ENCODE measurements at regions not wholly inside any gene's neighbourhood (a gene's known extent, or its start where the extent isn't known, plus 50 kb on each side); places are given as distances from the start of the nearest gene placed in this dataset.

GRCh38 chr7:46679671-46680070, 758.6 kb upstream of the IGFBP3 start:
- DNase-seq: no peak
- ATAC-seq (ENCODE audit: low read depth in 2 of 2): no peak
- no peaks in the 10 kb centered on the region for H3K9me3 ChIP-seq (ENCODE audit: control insufficient read depth in 2 of 2, low read length in 2 of 2)
- H3K9me3 Mint-ChIP-seq: peaks cover 0 to 10% (median 5%) of the 10 kb centered on the region in 7 donors
- H3K36me3 ChIP-seq (ENCODE audit: control insufficient read depth, insufficient read depth, low read length): no peaks in the 10 kb centered on the region
- H3K27ac Mint-ChIP-seq: no peak overlapping the region
- H3K27ac ChIP-seq (ENCODE audit: insufficient read depth, low read length, poor library complexity, severe bottlenecking): no peak overlapping the region
- no peaks in the 10 kb centered on the region for H3K27me3 Mint-ChIP-seq
- H3K4me1 Mint-ChIP-seq: no peaks in the 10 kb centered on the region
- no peaks in the 10 kb centered on the region for H3K4me1 ChIP-seq (ENCODE audit: control insufficient read depth, insufficient read depth, low read length, poor library complexity, severe bottlenecking)
- H3K27me3 ChIP-seq (ENCODE audit: control insufficient read depth, insufficient read depth, low read length): no peaks in the 10 kb centered on the region
- no peak overlapping the region for H3K4me3 Mint-ChIP-seq
- H3K4me3 ChIP-seq (ENCODE audit: low read depth, low read length): no peak overlapping the region
- no peaks in the 10 kb centered on the region for H3K36me3 Mint-ChIP-seq

DNA sequence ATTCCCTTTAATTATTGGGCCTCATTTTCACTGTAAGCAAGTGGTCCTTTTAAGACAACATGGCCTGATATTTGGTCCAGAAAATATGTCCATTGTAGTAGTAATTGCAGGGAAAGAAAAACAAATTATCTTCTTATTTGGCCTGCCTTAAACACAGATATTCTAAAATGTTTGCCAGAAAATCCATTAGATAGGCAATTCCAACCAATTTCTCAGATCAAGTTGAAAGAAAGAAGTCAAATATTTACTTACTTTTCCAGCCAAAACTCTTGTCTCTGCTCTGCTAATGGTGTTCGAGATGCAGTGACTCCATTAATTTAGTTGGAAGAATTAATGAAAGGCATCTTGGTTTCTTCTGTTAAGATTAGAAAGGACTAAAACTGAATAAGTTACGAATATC, 757.3 kb upstream of the IGFBP3 start:
- no peak for DNase-seq
- Histone ChIP-seq H3K4me3 (ENCODE audit: low read depth, low read length) (no peak overlapping the region), H3K27me3 (ENCODE audit: control insufficient read depth, insufficient read depth, low read length) (no peaks in the 10 kb centered on the region), H3K4me1 (ENCODE audit: control insufficient read depth, insufficient read depth, low read length, poor library complexity, severe bottlenecking) (no peaks in the 10 kb centered on the region), H3K9me3 (ENCODE audit: control insufficient read depth in 2 of 2, low read length in 2 of 2) (no peaks in the 10 kb centered on the region), H3K27ac (ENCODE audit: insufficient read depth, low read length, poor library complexity, severe bottlenecking) (no peak overlapping the region), H3K36me3 (ENCODE audit: control insufficient read depth, insufficient read depth, low read length) (no peaks in the 10 kb centered on the region)
- H3K27ac Mint-ChIP-seq: no peak overlapping the region
- H3K9me3 Mint-ChIP-seq: peaks cover 0 to 9% (median 5%) of the 10 kb centered on the region in 7 donors
- no peak for ATAC-seq (ENCODE audit: low read depth in 2 of 2)
- no peak overlapping the region for H3K4me3 Mint-ChIP-seq
- no peaks in the 10 kb centered on the region for H3K4me1 Mint-ChIP-seq
- H3K36me3 Mint-ChIP-seq: no peaks in the 10 kb centered on the region
- no peaks in the 10 kb centered on the region for H3K27me3 Mint-ChIP-seq

GRCh38 chr7:46675456-46675855, 754.4 kb upstream of the IGFBP3 start:
- Histone ChIP-seq H3K9me3 (ENCODE audit: control insufficient read depth in 2 of 2, low read length in 2 of 2) (no peaks in the 10 kb centered on the region), H3K4me1 (ENCODE audit: control insufficient read depth, insufficient read depth, low read length, poor library complexity, severe bottlenecking) (no peaks in the 10 kb centered on the region), H3K27me3 (ENCODE audit: control insufficient read depth, insufficient read depth, low read length) (no peaks in the 10 kb centered on the region), H3K36me3 (ENCODE audit: control insufficient read depth, insufficient read depth, low read length) (no peaks in the 10 kb centered on the region), H3K27ac (ENCODE audit: insufficient read depth, low read length, poor library complexity, severe bottlenecking) (no peak overlapping the region), H3K4me3 (ENCODE audit: low read depth, low read length) (no peak overlapping the region)
- H3K27me3 Mint-ChIP-seq: no peaks in the 10 kb centered on the region
- no peaks in the 10 kb centered on the region for H3K36me3 Mint-ChIP-seq
- H3K4me3 Mint-ChIP-seq: no peak overlapping the region
- no peak for ATAC-seq (ENCODE audit: low read depth in 2 of 2)
- H3K4me1 Mint-ChIP-seq: no peaks in the 10 kb centered on the region
- no peak overlapping the region for H3K27ac Mint-ChIP-seq
- H3K9me3 Mint-ChIP-seq: peaks cover 0 to 7% (median 3%) of the 10 kb centered on the region in 7 donors
- no peak for DNase-seq

- Mint-ChIP-seq H3K4me1 (no peaks in the 10 kb centered on the region), H3K4me3 (no peak overlapping the region), H3K27ac (no peak overlapping the region), H3K36me3 (no peaks in the 10 kb centered on the region), H3K9me3 (peaks cover 0 to 11% (median 3%) of the 10 kb centered on the region in 7 donors), H3K27me3 (no peaks in the 10 kb centered on the region)
- Histone ChIP-seq H3K27ac (ENCODE audit: insufficient read depth, low read length, poor library complexity, severe bottlenecking) (no peak overlapping the region), H3K9me3 (ENCODE audit: control insufficient read depth in 2 of 2, low read length in 2 of 2) (no peaks in the 10 kb centered on the region), H3K4me1 (ENCODE audit: control insufficient read depth, insufficient read depth, low read length, poor library complexity, severe bottlenecking) (no peaks in the 10 kb centered on the region), H3K27me3 (ENCODE audit: control insufficient read depth, insufficient read depth, low read length) (no peaks in the 10 kb centered on the region), H3K36me3 (ENCODE audit: control insufficient read depth, insufficient read depth, low read length) (no peaks in the 10 kb centered on the region), H3K4me3 (ENCODE audit: low read depth, low read length) (no peak overlapping the region)
- ATAC-seq (ENCODE audit: low read depth in 2 of 2) (no peak), DNase-seq (no peak)
Observed at GRCh38 chr7:46672861-46673260, 751.8 kb upstream of the IGFBP3 start.

- H3K4me3 Mint-ChIP-seq: no peak overlapping the region
Observed at GRCh38 chr7:46671108-46671769, 750.2 kb upstream of the IGFBP3 start.

GRCh38 chr7:46669028-46669427, 748.0 kb upstream of the IGFBP3 start:
- no peaks in the 10 kb centered on the region for H3K27me3 ChIP-seq (ENCODE audit: control insufficient read depth, insufficient read depth, low read length)
- H3K9me3 ChIP-seq (ENCODE audit: control insufficient read depth in 2 of 2, low read length in 2 of 2): no peaks in the 10 kb centered on the region
- peaks cover 0 to 10% (median 7%) of the 10 kb centered on the region in 7 donors for H3K9me3 Mint-ChIP-seq
- no peaks in the 10 kb centered on the region for H3K36me3 ChIP-seq (ENCODE audit: control insufficient read depth, insufficient read depth, low read length)
- ATAC-seq (ENCODE audit: low read depth in 2 of 2) (no peak), DNase-seq (no peak)
- H3K27me3 Mint-ChIP-seq: no peaks in the 10 kb centered on the region
- H3K4me3 ChIP-seq (ENCODE audit: low read depth, low read length): no peak overlapping the region
- no peak overlapping the region for H3K4me3 Mint-ChIP-seq
- no peaks in the 10 kb centered on the region for H3K4me1 ChIP-seq (ENCODE audit: control insufficient read depth, insufficient read depth, low read length, poor library complexity, severe bottlenecking)
- H3K36me3 Mint-ChIP-seq: no peaks in the 10 kb centered on the region
- H3K27ac Mint-ChIP-seq: no peak overlapping the region
- H3K4me1 Mint-ChIP-seq: no peaks in the 10 kb centered on the region
- H3K27ac ChIP-seq (ENCODE audit: insufficient read depth, low read length, poor library complexity, severe bottlenecking): no peak overlapping the region

More at GRCh38 chr7:46671108-46671769, 750.2 kb upstream of the IGFBP3 start:
- Histone ChIP-seq H3K4me1 (ENCODE audit: control insufficient read depth, insufficient read depth, low read length, poor library complexity, severe bottlenecking) (no peaks in the 10 kb centered on the region), H3K9me3 (ENCODE audit: control insufficient read depth in 2 of 2, low read length in 2 of 2) (no peaks in the 10 kb centered on the region), H3K36me3 (ENCODE audit: control insufficient read depth, insufficient read depth, low read length) (no peaks in the 10 kb centered on the region), H3K27me3 (ENCODE audit: control insufficient read depth, insufficient read depth, low read length) (no peaks in the 10 kb centered on the region), H3K4me3 (ENCODE audit: low read depth, low read length) (no peak overlapping the region), H3K27ac (ENCODE audit: insufficient read depth, low read length, poor library complexity, severe bottlenecking) (no peak overlapping the region)
- H3K27ac Mint-ChIP-seq: no peak overlapping the region
- DNase-seq (no peak), ATAC-seq (ENCODE audit: low read depth in 2 of 2) (no peak)
- no peaks in the 10 kb centered on the region for H3K4me1 Mint-ChIP-seq
- peaks cover 0 to 10% (median 7%) of the 10 kb centered on the region in 7 donors for H3K9me3 Mint-ChIP-seq
- H3K27me3 Mint-ChIP-seq: no peaks in the 10 kb centered on the region
- H3K36me3 Mint-ChIP-seq: no peaks in the 10 kb centered on the region

DNA sequence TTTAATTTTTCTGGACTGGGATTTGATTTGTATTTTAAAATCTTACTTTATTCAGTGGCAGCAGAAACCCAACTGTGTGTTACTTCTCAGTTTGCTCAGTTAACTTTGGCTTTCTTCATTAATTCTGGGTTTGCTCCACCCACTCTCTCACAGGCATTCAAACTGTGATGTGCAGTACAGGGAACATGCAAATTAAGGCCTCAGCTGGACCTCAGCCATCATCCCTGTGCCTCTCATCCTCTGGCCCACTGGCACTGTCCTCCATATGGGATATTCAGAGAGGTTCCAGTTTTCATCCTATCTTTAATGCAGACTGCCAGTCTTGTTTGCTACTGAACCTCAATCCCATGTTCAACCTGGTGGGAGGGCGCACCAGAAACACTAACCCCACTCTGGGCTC, 743.4 kb upstream of the IGFBP3 start:
- Mint-ChIP-seq H3K4me3 (no peak overlapping the region), H3K27ac (peak overlapping the region in 1 of 3 donors; percentile 63), H3K27me3 (no peaks in the 10 kb centered on the region), H3K9me3 (peaks cover 4 to 10% (median 7%) of the 10 kb centered on the region in 7 donors), H3K4me1 (no peaks in the 10 kb centered on the region), H3K36me3 (no peaks in the 10 kb centered on the region)
- no peaks in the 10 kb centered on the region for H3K4me1 ChIP-seq (ENCODE audit: control insufficient read depth, insufficient read depth, low read length, poor library complexity, severe bottlenecking)
- no peaks in the 10 kb centered on the region for H3K9me3 ChIP-seq (ENCODE audit: control insufficient read depth in 2 of 2, low read length in 2 of 2)
- DNase-seq (no peak), ATAC-seq (ENCODE audit: low read depth in 2 of 2) (no peak)
- H3K27me3 ChIP-seq (ENCODE audit: control insufficient read depth, insufficient read depth, low read length): no peaks in the 10 kb centered on the region
- H3K36me3 ChIP-seq (ENCODE audit: control insufficient read depth, insufficient read depth, low read length): no peaks in the 10 kb centered on the region
- H3K27ac ChIP-seq (ENCODE audit: insufficient read depth, low read length, poor library complexity, severe bottlenecking): no peak overlapping the region
- no peak overlapping the region for H3K4me3 ChIP-seq (ENCODE audit: low read depth, low read length)

GRCh38 chr7:46663025-46663424, 742.0 kb upstream of the IGFBP3 start:
- DNase-seq: no peak
- Histone ChIP-seq H3K27me3 (ENCODE audit: control insufficient read depth, insufficient read depth, low read length) (no peaks in the 10 kb centered on the region), H3K36me3 (ENCODE audit: control insufficient read depth, insufficient read depth, low read length) (no peaks in the 10 kb centered on the region), H3K9me3 (ENCODE audit: control insufficient read depth in 2 of 2, low read length in 2 of 2) (no peaks in the 10 kb centered on the region), H3K4me1 (ENCODE audit: control insufficient read depth, insufficient read depth, low read length, poor library complexity, severe bottlenecking) (no peaks in the 10 kb centered on the region), H3K27ac (ENCODE audit: insufficient read depth, low read length, poor library complexity, severe bottlenecking) (no peak overlapping the region), H3K4me3 (ENCODE audit: low read depth, low read length) (no peak overlapping the region)
- Mint-ChIP-seq H3K4me1 (no peaks in the 10 kb centered on the region), H3K9me3 (peaks cover 3 to 14% (median 7%) of the 10 kb centered on the region in 7 donors), H3K27ac (no peak overlapping the region), H3K27me3 (no peaks in the 10 kb centered on the region), H3K4me3 (no peak overlapping the region), H3K36me3 (no peaks in the 10 kb centered on the region)
- ATAC-seq (ENCODE audit: low read depth in 2 of 2): no peak
